GM20000 (cell line): ENCODE measurements at regions not wholly inside any gene's neighbourhood (a gene's known extent, or its start where the extent isn't known, plus 50 kb on each side); places are given as distances from the start of the nearest gene placed in this dataset.

Source experiments
- DNase-seq: peaks from one replicate; pipeline ENCODE4 v3.0.0; 2012; ENCODE audit warnings: low spot score
- CTCF ChIP-seq: IDR thresholded peaks from 2 replicates; pipeline ENCODE4 v1.5.1; 2012; ENCODE audit warnings: mild to moderate bottlenecking, control low read depth; ENCODE audit errors: extremely low read depth, missing control alignments

- no peak for TF ChIP-seq CTCF
- DNase-seq, result no peak
Observed at GRCh38 chr4:144578681-144579080, 67.3 kb upstream of the HHIP start.

- DNase-seq, result no peak
- TF ChIP-seq CTCF, result no peak
Observed at GRCh38 chr4:144579411-144580030, 66.4 kb upstream of the HHIP start.

- no peak for TF ChIP-seq CTCF
- no peak for DNase-seq
Observed at GRCh38 chr4:144580430-144580829, 65.5 kb upstream of the HHIP start.

GRCh38 chr4:144582105-144582850 lies 63.7 kb upstream of the HHIP start:
- TF ChIP-seq CTCF, result no peak
- DNase-seq, result no peak

- TF ChIP-seq CTCF, result no peak
- no peak for DNase-seq
Observed at GRCh38 chr4:144582975-144583374, 63.0 kb upstream of the HHIP start.

GRCh38 chr4:144583658-144584057 lies 62.3 kb upstream of the HHIP start:
- no peak for DNase-seq
- TF ChIP-seq CTCF, result no peak

GRCh38 chr4:144584428-144584827 lies 61.5 kb upstream of the HHIP start:
- no peak for DNase-seq
- no peak for TF ChIP-seq CTCF
